IMR-90 (cell line): ENCODE measurements at regions not wholly inside any gene's neighbourhood (a gene's known extent, or its start where the extent isn't known, plus 50 kb on each side); places are given as distances from the start of the nearest gene placed in this dataset.

ENCODE experiments used
- ATAC-seq: fragments of 200-7000 bp; cut with Tn5 transposase; 2 replicates; pipeline ENCODE4 v1.9.1; 2020; ENCODE audit warnings: low read depth, mild to moderate bottlenecking, moderate library complexity
- BruUV-seq: library from RNA; stranded (reverse); fragments of 400-500 nt; replicated peaks from 2 replicates; lab custom pipeline; 2021; lab: Mats Ljungman, UMichigan
- CTCF ChIA-PET: fragments of 300-600 bp; formaldehyde crosslinking; extraction: SDS; loops from one replicate; lab custom pipeline; 2021; ENCODE audit warnings: antibody characterized with exemption; lab: Yijun Ruan, JAX
- POLR2A ChIA-PET: fragments of 300-600 bp; sonication (Branson Sonifier 250); formaldehyde crosslinking; loops from one replicate; lab custom pipeline; 2022; ENCODE audit warnings: antibody characterized with exemption; ENCODE audit not compliant: unreplicated experiment; lab: Charles Lee
- DNase-seq: peaks from one replicate; pipeline ENCODE4 v3.0.0; 2013
- H2AFZ ChIP-seq: replicated peaks from 2 replicates; pipeline ENCODE3; 2013; ENCODE audit warnings: low read length, mild to moderate bottlenecking; ENCODE audit not compliant: poor library complexity
- H2AK5ac ChIP-seq: 2 replicates; pipeline ENCODE4 v1.6.1; 2013; ENCODE audit warnings: low read depth, low read length, inconsistent platforms
- H2AK9ac ChIP-seq: replicated peaks from 2 replicates; pipeline ENCODE3; 2013; ENCODE audit warnings: mild to moderate bottlenecking, low read depth, low read length, moderate library complexity; ENCODE audit not compliant: poor library complexity
- H2BK120ac ChIP-seq: 2 replicates; pipeline ENCODE4 v1.6.1; 2013; ENCODE audit warnings: low read depth, low read length, inconsistent platforms
- H2BK15ac ChIP-seq: 3 replicates; pipeline ENCODE4 v1.6.1; 2013; ENCODE audit warnings: low read depth, low read length, inconsistent platforms
- H2BK20ac ChIP-seq: 2 replicates; pipeline ENCODE4 v1.6.1; 2013; ENCODE audit warnings: low read depth, mild to moderate bottlenecking, inconsistent platforms, low read length, moderate library complexity
- H2BK5ac ChIP-seq: 2 replicates; pipeline ENCODE4 v1.6.1; 2013; ENCODE audit warnings: mild to moderate bottlenecking, low read depth, low read length, inconsistent platforms; ENCODE audit not compliant: poor library complexity, severe bottlenecking
- H3K14ac ChIP-seq: replicated peaks from 2 replicates; pipeline ENCODE4 v1.6.1; 2013; ENCODE audit warnings: low read depth, low read length, inconsistent platforms
- H3K18ac ChIP-seq: 2 replicates; pipeline ENCODE4 v1.6.1; 2013; ENCODE audit warnings: low read depth, low read length, control low read depth
- H3K23ac ChIP-seq: 2 replicates; pipeline ENCODE4 v1.6.1; 2013; ENCODE audit warnings: low read depth, low read length, inconsistent platforms
- H3K27ac ChIP-seq: 2 replicates; pipeline ENCODE4 v1.5.1; 2013; ENCODE audit warnings: mild to moderate bottlenecking, control low read depth, low read length; ENCODE audit not compliant: insufficient read depth
- H3K27me3 ChIP-seq: 2 replicates; pipeline ENCODE4 v1.6.1; 2013; ENCODE audit warnings: low read length; ENCODE audit not compliant: control insufficient read depth, insufficient read depth
- H3K36me3 ChIP-seq: 2 replicates; pipeline ENCODE4 v1.6.1; 2013; ENCODE audit warnings: low read length, mixed read lengths; ENCODE audit not compliant: control insufficient read depth, insufficient read depth
- H3K4ac ChIP-seq: 2 replicates; pipeline ENCODE4 v1.6.1; 2013; ENCODE audit warnings: low read depth, low read length, inconsistent platforms
- H3K4me1 ChIP-seq: 2 replicates; pipeline ENCODE4 v1.6.1; 2013; ENCODE audit warnings: low read length, mixed read lengths; ENCODE audit not compliant: control insufficient read depth, insufficient read depth
- H3K4me2 ChIP-seq: 2 replicates; pipeline ENCODE4 v1.6.1; 2013; ENCODE audit warnings: low read depth, mild to moderate bottlenecking, control low read depth, low read length, moderate library complexity
- H3K4me3 ChIP-seq: 2 replicates; pipeline ENCODE4 v1.5.1; 2013; ENCODE audit warnings: low read depth, mild to moderate bottlenecking, control low read depth, low read length, moderate library complexity; ENCODE audit not compliant: insufficient read depth
- H3K56ac ChIP-seq: 2 replicates; pipeline ENCODE4 v1.6.1; 2013; ENCODE audit warnings: low read length, inconsistent platforms; ENCODE audit not compliant: insufficient read depth; ENCODE audit errors: extremely low read depth
- H3K79me1 ChIP-seq, 2 experiments: 2 replicates each; pipeline ENCODE4 v1.6.1; 2013; ENCODE audit warnings: low read length in 2 of 2, inconsistent platforms in 1 of 2, low read depth in 1 of 2
- H3K9ac ChIP-seq: 2 replicates; pipeline ENCODE4 v1.6.1; 2013; ENCODE audit warnings: low read depth, low read length, control low read depth
- H3K9me1 ChIP-seq: 2 replicates; pipeline ENCODE4 v1.6.1; 2013; ENCODE audit warnings: low read length, inconsistent platforms; ENCODE audit not compliant: insufficient read depth
- H3K9me3 ChIP-seq: 2 replicates; pipeline ENCODE4 v1.6.1; 2013; ENCODE audit warnings: low read length; ENCODE audit not compliant: control insufficient read depth, insufficient read depth
- H4K20me1 ChIP-seq: 2 replicates; pipeline ENCODE4 v1.6.1; 2013; ENCODE audit warnings: low read length, inconsistent platforms; ENCODE audit not compliant: insufficient read depth
- H4K5ac ChIP-seq: 2 replicates; pipeline ENCODE4 v1.6.1; 2013; ENCODE audit warnings: mild to moderate bottlenecking, low read depth, low read length, control low read depth
- H4K8ac ChIP-seq, 2 experiments: 2 replicates each; pipeline ENCODE4 v1.6.1; 2013; ENCODE audit warnings: low read depth in 2 of 2, low read length in 2 of 2, control low read depth in 1 of 2, inconsistent platforms in 1 of 2
- H4K91ac ChIP-seq: 2 replicates; pipeline ENCODE4 v1.6.1; 2013; ENCODE audit warnings: low read depth, low read length, inconsistent platforms; ENCODE audit not compliant: insufficient read depth
- BHLHE40 ChIP-seq: fragments of 150-350 bp; IDR thresholded peaks from 2 replicates; pipeline ENCODE4 v1.6.1; 2016; ENCODE audit warnings: mild to moderate bottlenecking, low read depth, low read length
- CHD1 ChIP-seq: IDR thresholded peaks from 2 replicates; pipeline ENCODE4 v1.6.1; 2012; ENCODE audit warnings: low read depth, low read length, improper control_type of control experiment
- MAZ ChIP-seq: IDR thresholded peaks from 2 replicates; pipeline ENCODE4 v1.6.1; 2012; ENCODE audit warnings: low read depth, mild to moderate bottlenecking, low read length, improper control_type of control experiment, moderate library complexity, borderline replicate concordance
- POLR2A ChIP-seq: IDR thresholded peaks from 2 replicates; pipeline ENCODE4 v1.6.1; 2012; ENCODE audit warnings: mild to moderate bottlenecking, low read depth, low read length
- RCOR1 ChIP-seq: IDR thresholded peaks from 2 replicates; pipeline ENCODE4 v1.6.1; 2012; ENCODE audit warnings: mild to moderate bottlenecking, low read length, improper control_type of control experiment; ENCODE audit not compliant: insufficient replicate concordance
- WGBS, 2 experiments: methylation state at CpG; one replicate each; pipeline versions ENCODE4 v1.1.5 to v1.1.7; 2013; ENCODE audit warnings: missing lambda C conversion rate in 2 of 2; ENCODE audit not compliant: insufficient read length in 1 of 2; ENCODE audit errors: extremely low coverage in 2 of 2; 5-methylcytosine and 5-hydroxymethylcytosine counted together
- dilution Hi-C: fragments of 300-500 bp; cut with HindIII; formaldehyde crosslinking; loops from one replicate; pipeline ENCODE4 v1.14.3; 2018; ENCODE audit warnings: low sequenced_read_pairs; ENCODE audit not compliant: unreplicated experiment
- in situ Hi-C: fragments of 300-500 bp; cut with MboI; formaldehyde crosslinking; loops from 3 replicates; pipeline ENCODE4 v1.14.3; 2019; ENCODE audit warnings: low sequenced_read_pairs, inconsistent platforms, mixed read lengths
- intact Hi-C: fragments of 100-400 bp; cut with micrococcal nuclease; formaldehyde crosslinking; loops from 2 replicates; pipeline ENCODE4 v1.10.0; 2022

DNA sequence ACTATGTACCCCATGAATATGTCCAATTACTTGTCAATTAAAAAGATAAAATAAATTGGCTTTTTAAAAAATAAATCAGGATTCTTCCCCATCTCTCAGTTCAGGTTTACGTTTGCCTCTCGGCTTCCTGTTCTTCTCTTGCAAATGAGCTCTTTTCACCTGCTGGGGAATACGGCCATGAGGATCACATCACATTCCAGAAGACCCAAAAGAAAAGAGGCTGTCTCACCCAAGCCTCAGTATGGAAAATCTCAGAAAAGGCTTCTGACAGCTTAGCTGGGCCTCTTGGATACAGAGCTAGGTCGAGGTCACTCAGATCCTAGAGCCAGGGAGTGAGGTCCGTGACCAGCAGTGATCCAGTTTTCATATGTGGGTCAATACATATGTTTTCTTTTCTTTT lies 171.2 kb upstream of the SDK2 start:
- no peak overlapping the region for H4K8ac ChIP-seq
- H3K4me3 ChIP-seq = no peak overlapping the region
- no peak overlapping the region for H3K23ac ChIP-seq
- no peak overlapping the region for H2BK15ac ChIP-seq
- POLR2A ChIA-PET = no interaction called here
- peaks cover 24% of the 10 kb centered on the region for H3K9me3 ChIP-seq
- H3K79me1 ChIP-seq = no peaks in the 10 kb centered on the region
- H4K91ac ChIP-seq = no peak overlapping the region
- no peak overlapping the region for H2BK20ac ChIP-seq
- H3K56ac ChIP-seq = no peak overlapping the region
- no peak overlapping the region for H2AK5ac ChIP-seq
- H2AFZ ChIP-seq = no peak overlapping the region
- no peak overlapping the region for H3K14ac ChIP-seq
- H3K4me2 ChIP-seq = no peak overlapping the region
- dilution Hi-C loops = no loop called here
- DNase-seq (no peak), ATAC-seq (no peak)
- H3K9me1 ChIP-seq = no peaks in the 10 kb centered on the region
- H3K9ac ChIP-seq = no peak overlapping the region
- intact Hi-C loops = no loop called here
- no peak overlapping the region for H3K27ac ChIP-seq
- H2AK9ac ChIP-seq = no peak overlapping the region
- H3K18ac ChIP-seq = no peak overlapping the region
- no peaks in the 10 kb centered on the region for H3K4me1 ChIP-seq
- WGBS, 2 experiments = 71% methylated on average over 3 of the region's 5 CpGs; no CpG with 5 or more reads in 1 of the 2 experiments
- TF ChIP-seq POLR2A (no peak), BHLHE40 (no peak), MAZ (no peak), CHD1 (no peak), RCOR1 (no peak)
- H3K27me3 ChIP-seq = no peaks in the 10 kb centered on the region
- H3K36me3 ChIP-seq = no peaks in the 10 kb centered on the region
- CTCF ChIA-PET = no interaction called here
- H2BK120ac ChIP-seq = no peak overlapping the region
- H4K5ac ChIP-seq = no peak overlapping the region
- no TSS peak for BruUV-seq
- H4K20me1 ChIP-seq = no peaks in the 10 kb centered on the region
- no peak overlapping the region for H2BK5ac ChIP-seq
- no peak overlapping the region for H3K4ac ChIP-seq
- in situ Hi-C loops = no loop called here
